ENCODE measurements at regions not wholly inside any gene's neighbourhood (a gene's known extent, or its start where the extent isn't known, plus 50 kb on each side); places are given as distances from the start of the nearest gene placed in this dataset.

DNA sequence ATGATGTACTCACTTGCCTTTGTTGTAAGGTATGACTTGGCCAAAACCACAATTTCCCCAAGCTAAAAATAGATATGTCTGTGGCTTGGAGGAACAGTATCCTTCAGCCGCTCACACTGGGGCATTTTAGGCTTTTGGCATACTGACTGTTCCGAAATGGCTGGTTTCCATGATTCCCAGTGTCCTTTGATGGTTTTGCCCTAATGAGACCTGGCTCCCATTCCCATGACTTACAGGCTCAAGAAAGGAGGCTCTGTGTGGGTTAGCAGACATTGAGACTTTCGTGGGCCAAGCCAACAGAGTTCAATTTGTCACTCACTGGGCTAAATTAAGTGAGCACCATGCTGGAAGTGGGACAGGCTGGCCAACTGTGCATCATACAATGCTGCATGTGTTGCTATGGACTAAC is 150.6 kb downstream of the CEP135 start:
- no peaks in the 10 kb centered on the region for H3K4me1 ChIP-seq (ENCODE audit: control insufficient read depth, insufficient read depth, low read length, unreplicated experiment)
- H3K27me3 ChIP-seq (ENCODE audit: insufficient read depth, low read length) = peaks cover 64% of the 10 kb centered on the region
- no peak overlapping the region for H3K27ac ChIP-seq (ENCODE audit: low read depth, low read length)
- no peaks in the 10 kb centered on the region for H3K79me2 ChIP-seq (ENCODE audit: control insufficient read depth, insufficient read depth, low read length, unreplicated experiment)
- no peak overlapping the region for H3K4me3 ChIP-seq (ENCODE audit: low read depth, low read length)
- no peak overlapping the region for H2AFZ ChIP-seq (ENCODE audit: low read length, unreplicated experiment)
- H3K36me3 ChIP-seq (ENCODE audit: insufficient read depth, low read length) = no peaks in the 10 kb centered on the region

DNA sequence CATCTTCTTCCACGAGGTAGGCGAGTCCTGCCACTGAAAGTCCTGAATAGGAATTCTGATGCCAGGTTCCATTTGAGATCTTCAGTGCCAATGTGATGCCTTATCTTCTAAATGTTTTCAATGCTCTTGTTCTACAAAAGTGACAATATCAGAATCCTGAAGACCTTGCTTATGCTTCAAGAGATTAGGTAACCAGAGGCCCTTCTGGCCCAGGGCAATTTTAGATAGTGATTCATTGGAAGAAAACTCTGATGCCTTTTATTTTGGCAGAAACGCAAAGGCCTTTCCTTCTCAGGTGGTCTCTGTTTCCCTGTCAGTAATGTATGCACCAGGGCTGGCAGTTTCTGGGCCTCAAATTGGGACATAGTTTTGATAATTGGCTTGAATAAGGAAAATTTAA is 144.8 kb downstream of the CEP135 start:
- H3K4me1 ChIP-seq (ENCODE audit: control insufficient read depth, insufficient read depth, low read length, unreplicated experiment) = no peaks in the 10 kb centered on the region
- no peak overlapping the region for H3K4me3 ChIP-seq (ENCODE audit: low read depth, low read length)
- H3K27ac ChIP-seq (ENCODE audit: low read depth, low read length) = no peak overlapping the region
- no peaks in the 10 kb centered on the region for H3K79me2 ChIP-seq (ENCODE audit: control insufficient read depth, insufficient read depth, low read length, unreplicated experiment)
- H3K27me3 ChIP-seq (ENCODE audit: insufficient read depth, low read length) = peaks cover 25% of the 10 kb centered on the region
- H2AFZ ChIP-seq (ENCODE audit: low read length, unreplicated experiment) = no peak overlapping the region
- H3K36me3 ChIP-seq (ENCODE audit: insufficient read depth, low read length) = no peaks in the 10 kb centered on the region

DNA sequence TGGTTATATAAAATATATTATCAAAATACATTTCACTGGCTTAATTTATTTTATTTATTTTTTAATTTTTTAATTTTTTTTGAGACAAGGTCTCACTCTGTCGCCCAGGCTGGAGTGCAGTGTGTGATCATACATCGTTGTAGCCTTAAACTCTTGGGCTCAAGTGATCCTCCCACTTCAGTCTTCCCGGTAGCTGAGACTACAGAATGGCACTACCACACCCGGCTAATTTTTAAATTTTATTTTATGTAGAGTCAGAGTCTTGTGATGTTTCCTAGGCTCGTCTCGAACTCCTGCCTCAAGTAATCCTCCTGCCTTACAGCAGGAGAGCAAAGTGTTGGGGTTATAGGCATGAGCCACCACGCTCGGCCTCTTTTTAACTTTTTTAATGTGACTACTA is 143.8 kb downstream of the CEP135 start:
- no peaks in the 10 kb centered on the region for H3K79me2 ChIP-seq (ENCODE audit: control insufficient read depth, insufficient read depth, low read length, unreplicated experiment)
- H3K27ac ChIP-seq (ENCODE audit: low read depth, low read length) = no peak overlapping the region
- H3K36me3 ChIP-seq (ENCODE audit: insufficient read depth, low read length) = no peaks in the 10 kb centered on the region
- no peak overlapping the region for H2AFZ ChIP-seq (ENCODE audit: low read length, unreplicated experiment)
- H3K27me3 ChIP-seq (ENCODE audit: insufficient read depth, low read length) = peaks cover 18% of the 10 kb centered on the region
- H3K4me3 ChIP-seq (ENCODE audit: low read depth, low read length) = no peak overlapping the region
- no peaks in the 10 kb centered on the region for H3K4me1 ChIP-seq (ENCODE audit: control insufficient read depth, insufficient read depth, low read length, unreplicated experiment)

DNA sequence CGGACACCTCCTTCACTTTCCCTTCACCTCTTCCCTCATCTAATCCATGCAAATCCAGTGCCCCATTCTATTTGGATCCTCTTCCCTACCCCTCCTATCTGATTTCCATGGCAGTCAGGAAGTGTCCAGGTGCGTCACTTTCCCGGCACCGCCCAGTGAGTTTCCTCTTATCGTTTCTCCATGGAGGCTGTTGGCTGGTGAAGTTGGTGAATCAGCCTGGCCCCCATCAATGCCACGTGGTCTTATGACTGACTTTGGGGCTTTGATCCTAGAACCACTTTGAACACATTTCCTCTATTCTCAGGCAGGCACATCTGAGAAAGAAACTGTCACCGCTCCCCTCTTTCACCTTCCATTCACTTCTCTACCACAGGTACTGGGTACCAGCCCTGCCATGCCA is 137.8 kb downstream of the CEP135 start:
- H3K4me1 ChIP-seq (ENCODE audit: control insufficient read depth, insufficient read depth, low read length, unreplicated experiment) = no peaks in the 10 kb centered on the region
- H3K27ac ChIP-seq (ENCODE audit: low read depth, low read length) = no peak overlapping the region
- no peak overlapping the region for H2AFZ ChIP-seq (ENCODE audit: low read length, unreplicated experiment)
- H3K79me2 ChIP-seq (ENCODE audit: control insufficient read depth, insufficient read depth, low read length, unreplicated experiment) = no peaks in the 10 kb centered on the region
- H3K36me3 ChIP-seq (ENCODE audit: insufficient read depth, low read length) = no peaks in the 10 kb centered on the region
- peaks cover 28% of the 10 kb centered on the region for H3K27me3 ChIP-seq (ENCODE audit: insufficient read depth, low read length)
- no peak overlapping the region for H3K4me3 ChIP-seq (ENCODE audit: low read depth, low read length)

DNA sequence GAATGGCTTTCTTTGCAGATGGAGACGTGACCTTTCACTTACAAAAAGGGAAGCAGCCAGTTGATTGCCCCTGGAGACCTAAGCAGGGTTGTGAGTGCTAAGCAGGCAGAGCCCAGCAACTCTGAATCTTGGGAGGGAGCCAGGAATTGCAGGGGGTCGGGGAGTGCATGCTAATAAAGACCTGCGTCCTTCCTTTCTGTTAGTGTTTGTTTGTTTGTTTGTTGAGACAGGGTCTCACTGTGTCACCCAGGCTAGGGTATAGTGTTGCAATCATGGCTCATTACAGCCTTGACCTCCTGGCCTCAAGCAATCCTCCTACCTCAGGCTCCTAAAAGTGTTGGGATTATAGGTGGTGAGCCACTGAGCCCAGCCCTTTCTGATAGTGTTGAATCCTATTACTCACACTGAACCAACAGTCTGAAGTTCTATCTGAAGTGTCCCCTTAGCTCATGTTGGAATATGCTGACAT is 137.4 kb downstream of the CEP135 start:
- Histone ChIP-seq H3K4me1 (ENCODE audit: control insufficient read depth, insufficient read depth, low read length, unreplicated experiment) (no peaks in the 10 kb centered on the region), H3K36me3 (ENCODE audit: insufficient read depth, low read length) (no peaks in the 10 kb centered on the region), H3K4me3 (ENCODE audit: low read depth, low read length) (no peak overlapping the region), H3K27me3 (ENCODE audit: insufficient read depth, low read length) (peaks cover 23% of the 10 kb centered on the region), H3K27ac (ENCODE audit: low read depth, low read length) (no peak overlapping the region), H3K79me2 (ENCODE audit: control insufficient read depth, insufficient read depth, low read length, unreplicated experiment) (no peaks in the 10 kb centered on the region), H2AFZ (ENCODE audit: low read length, unreplicated experiment) (no peak overlapping the region)

DNA sequence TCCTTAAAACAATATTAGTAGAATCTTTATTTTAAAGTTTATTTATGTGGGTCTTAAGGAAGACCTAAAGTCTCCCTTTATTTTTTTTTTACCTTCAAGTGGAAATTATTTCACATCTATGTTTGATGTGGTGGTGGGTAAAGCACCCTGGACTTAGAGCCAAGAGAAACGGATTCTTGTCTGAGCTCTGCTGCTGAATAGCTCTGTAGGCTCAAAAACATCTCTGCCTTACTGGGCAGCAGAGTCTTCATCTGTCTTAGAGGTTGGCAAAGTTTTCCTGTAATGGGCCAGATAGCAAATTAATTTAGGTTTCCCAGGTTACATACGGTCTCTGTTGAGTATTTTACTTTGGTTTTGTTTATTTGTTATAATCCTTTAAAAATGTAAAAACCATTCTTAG is 136.5 kb downstream of the CEP135 start:
- no peaks in the 10 kb centered on the region for H3K36me3 ChIP-seq (ENCODE audit: insufficient read depth, low read length)
- no peak overlapping the region for H3K27ac ChIP-seq (ENCODE audit: low read depth, low read length)
- H3K4me1 ChIP-seq (ENCODE audit: control insufficient read depth, insufficient read depth, low read length, unreplicated experiment) = no peaks in the 10 kb centered on the region
- H3K79me2 ChIP-seq (ENCODE audit: control insufficient read depth, insufficient read depth, low read length, unreplicated experiment) = no peaks in the 10 kb centered on the region
- H3K27me3 ChIP-seq (ENCODE audit: insufficient read depth, low read length) = peaks cover 24% of the 10 kb centered on the region
- H2AFZ ChIP-seq (ENCODE audit: low read length, unreplicated experiment) = no peak overlapping the region
- H3K4me3 ChIP-seq (ENCODE audit: low read depth, low read length) = no peak overlapping the region

DNA sequence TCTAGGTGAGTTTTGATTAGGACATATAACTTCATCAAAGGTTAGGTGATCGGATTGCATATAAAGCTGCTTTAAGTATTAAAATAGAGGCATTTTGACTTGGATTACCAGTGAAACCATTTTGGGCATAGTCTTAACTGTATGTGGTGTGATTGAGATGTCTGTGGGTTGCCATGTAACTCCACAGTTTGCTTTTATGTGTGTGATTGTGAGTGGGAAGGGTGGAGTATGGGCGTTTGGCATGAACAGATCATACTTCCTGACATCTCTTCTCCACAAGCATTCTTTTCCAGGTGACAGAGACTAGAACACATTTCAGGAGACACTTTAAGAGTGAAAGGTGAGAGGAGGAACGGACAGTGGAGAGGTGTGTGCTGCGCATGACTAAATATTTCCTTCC is 136.1 kb downstream of the CEP135 start:
- peaks cover 26% of the 10 kb centered on the region for H3K27me3 ChIP-seq (ENCODE audit: insufficient read depth, low read length)
- H2AFZ ChIP-seq (ENCODE audit: low read length, unreplicated experiment) = no peak overlapping the region
- no peak overlapping the region for H3K4me3 ChIP-seq (ENCODE audit: low read depth, low read length)
- no peak overlapping the region for H3K27ac ChIP-seq (ENCODE audit: low read depth, low read length)
- no peaks in the 10 kb centered on the region for H3K79me2 ChIP-seq (ENCODE audit: control insufficient read depth, insufficient read depth, low read length, unreplicated experiment)
- no peaks in the 10 kb centered on the region for H3K4me1 ChIP-seq (ENCODE audit: control insufficient read depth, insufficient read depth, low read length, unreplicated experiment)
- no peaks in the 10 kb centered on the region for H3K36me3 ChIP-seq (ENCODE audit: insufficient read depth, low read length)
